IMR-90 (cell line): ENCODE measurements at regions not wholly inside any gene's neighbourhood (a gene's known extent, or its start where the extent isn't known, plus 50 kb on each side); places are given as distances from the start of the nearest gene placed in this dataset.

ENCODE experiments used
- MAZ ChIP-seq: IDR thresholded peaks from 2 replicates; pipeline ENCODE4 v1.6.1; 2012; ENCODE audit warnings: low read depth, mild to moderate bottlenecking, low read length, improper control_type of control experiment, moderate library complexity, borderline replicate concordance
- POLR2A ChIP-seq: IDR thresholded peaks from 2 replicates; pipeline ENCODE4 v1.6.1; 2012; ENCODE audit warnings: mild to moderate bottlenecking, low read depth, low read length
- RFX5 ChIP-seq: IDR thresholded peaks from 2 replicates; pipeline ENCODE4 v1.8.0; 2012; ENCODE audit warnings: low read depth, mild to moderate bottlenecking, low read length, moderate library complexity

GRCh38 chr2:136188086-136188485, 70.1 kb upstream of the CXCR4 start:
- TF ChIP-seq POLR2A (no peak), MAZ (no peak), RFX5 (no peak)
